Right lobe of liver (tissue), 6 donors: ENCODE measurements at regions not wholly inside any gene's neighbourhood (a gene's known extent, or its start where the extent isn't known, plus 50 kb on each side); places are given as distances from the start of the nearest gene placed in this dataset.

ENCODE experiments used
- ATAC-seq, 4 donors: fragments of 200-7000 bp; cut with Tn5 transposase; one replicate each; pipeline ENCODE4 v1.9.1; 2020; ENCODE audit warnings: mild to moderate bottlenecking in 4 of 4, moderate library complexity in 4 of 4
- DNase-seq, 3 donors: peaks; one replicate each; pipeline ENCODE4 v3.0.0-alpha.2; 2020
- H3K27ac ChIP-seq, 3 donors: fragments of 200-600 bp; one replicate each; pipeline ENCODE4 v1.8.0; 2022
- H3K27me3 ChIP-seq, 2 donors: fragments of 200-600 bp; one replicate each; pipeline ENCODE4 v1.8.0; 2022
- H3K36me3 ChIP-seq, 4 donors: fragments of 200-600 bp; sonication (generic) in 1 of 4; one replicate each; pipeline versions ENCODE4 v1.5.1 to v1.8.0; 2017 to 2022; ENCODE audit warnings: control low read depth in 1 of 4
- H3K4me1 ChIP-seq, 4 donors: fragments of 200-600 bp; sonication (generic) in 1 of 4; one replicate each; pipeline versions ENCODE4 v1.5.1 to v1.8.0; 2017 to 2022; ENCODE audit warnings: control low read depth in 1 of 4
- H3K4me3 ChIP-seq, 3 donors: fragments of 200-600 bp; one replicate each; pipeline ENCODE4 v1.8.0; 2022
- H3K9me3 ChIP-seq, 4 donors: fragments of 200-600 bp; sonication (generic) in 1 of 4; one replicate each; pipeline versions ENCODE4 v1.5.1 to v1.8.0; 2017 to 2022; ENCODE audit warnings: control low read depth in 1 of 4
- POLR2A ChIP-seq: fragments of 450-650 bp; IDR thresholded peaks from one replicate; pipeline ENCODE4 v1.6.1; 2017; ENCODE audit warnings: antibody characterized with exemption, mild to moderate bottlenecking
- WGBS: methylation state at CpG from one replicate; pipeline ENCODE4 v1.1.6; 2018; ENCODE audit warnings: low coverage, low lambda C conversion rate; ENCODE audit not compliant: insufficient coverage; ENCODE audit errors: missing lambda C conversion rate; 5-methylcytosine and 5-hydroxymethylcytosine counted together
- intact Hi-C, 2 donors: fragments of 100-400 bp; cut with DNase I; formaldehyde crosslinking; loops; one replicate each; pipeline versions ENCODE4 v1.11.2 to v1.14.1; 2022
- TF ChIP-seq, protein P1 (sequence below), 4 donors: fragments of 200-600 bp in 3 of 4; fragments of 450-650 bp in 1 of 4; IDR thresholded peaks; one replicate each; pipeline versions ENCODE4 v1.5.1 to v1.8.0; 2016 to 2022; ENCODE audit warnings: antibody characterized with exemption in 4 of 4, mild to moderate bottlenecking in 2 of 4
- donor health status: DM: no; HTN: yes; CAD: no.
- donor health status: DM: no; HTN: no; CAD: no.
- donor health status: DM: no; HTN: no; CAD: no.
- donor health status: DM: no; HTN: yes; CAD: no.
- donor health status: DM: no; HTN: yes; CAD: no.

DNA sequence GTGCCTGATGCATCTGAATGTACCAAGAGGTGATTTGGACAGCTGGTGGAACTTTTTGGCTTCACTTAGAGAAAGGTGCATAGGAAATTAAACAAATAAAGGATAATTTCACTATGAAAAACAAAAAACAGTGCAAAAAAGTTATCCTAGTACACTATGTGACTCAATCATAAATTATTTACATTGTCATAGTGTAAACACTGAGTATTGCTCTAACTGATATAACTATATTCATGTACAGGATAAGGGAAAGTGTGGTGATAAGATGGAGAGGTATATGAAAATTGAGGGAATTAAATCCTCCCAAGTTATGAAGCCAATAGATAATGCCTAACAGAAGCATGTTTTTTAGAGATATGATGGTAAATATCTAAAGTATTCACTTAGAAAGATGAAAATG, 50.2 kb upstream of the CPNE4 start:
- no peaks in the 10 kb centered on the region for H3K36me3 ChIP-seq
- no peaks in the 10 kb centered on the region for H3K4me1 ChIP-seq
- no peaks in the 10 kb centered on the region for H3K27me3 ChIP-seq
- ATAC-seq (no peak), DNase-seq (no peak)
- intact Hi-C loops: no loop called here
- TF ChIP-seq, protein P1, sequence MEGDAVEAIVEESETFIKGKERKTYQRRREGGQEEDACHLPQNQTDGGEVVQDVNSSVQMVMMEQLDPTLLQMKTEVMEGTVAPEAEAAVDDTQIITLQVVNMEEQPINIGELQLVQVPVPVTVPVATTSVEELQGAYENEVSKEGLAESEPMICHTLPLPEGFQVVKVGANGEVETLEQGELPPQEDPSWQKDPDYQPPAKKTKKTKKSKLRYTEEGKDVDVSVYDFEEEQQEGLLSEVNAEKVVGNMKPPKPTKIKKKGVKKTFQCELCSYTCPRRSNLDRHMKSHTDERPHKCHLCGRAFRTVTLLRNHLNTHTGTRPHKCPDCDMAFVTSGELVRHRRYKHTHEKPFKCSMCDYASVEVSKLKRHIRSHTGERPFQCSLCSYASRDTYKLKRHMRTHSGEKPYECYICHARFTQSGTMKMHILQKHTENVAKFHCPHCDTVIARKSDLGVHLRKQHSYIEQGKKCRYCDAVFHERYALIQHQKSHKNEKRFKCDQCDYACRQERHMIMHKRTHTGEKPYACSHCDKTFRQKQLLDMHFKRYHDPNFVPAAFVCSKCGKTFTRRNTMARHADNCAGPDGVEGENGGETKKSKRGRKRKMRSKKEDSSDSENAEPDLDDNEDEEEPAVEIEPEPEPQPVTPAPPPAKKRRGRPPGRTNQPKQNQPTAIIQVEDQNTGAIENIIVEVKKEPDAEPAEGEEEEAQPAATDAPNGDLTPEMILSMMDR (IDR thresholded peaks at IDR 0.05): no peak
- TF ChIP-seq POLR2A: no peak
- H3K27ac ChIP-seq: no peak overlapping the region
- no peaks in the 10 kb centered on the region for H3K9me3 ChIP-seq
- no peak overlapping the region for H3K4me3 ChIP-seq

GRCh38 chr3:132087356-132087755, 52.5 kb upstream of the CPNE4 start:
- no peaks in the 10 kb centered on the region for H3K27me3 ChIP-seq
- 11% methylated on average over 1 of the region's 1 CpG for WGBS
- H3K36me3 ChIP-seq: no peaks in the 10 kb centered on the region
- no peak for ATAC-seq
- intact Hi-C loops: no loop called here
- no peak overlapping the region for H3K4me3 ChIP-seq
- H3K9me3 ChIP-seq: no peaks in the 10 kb centered on the region
- no peaks in the 10 kb centered on the region for H3K4me1 ChIP-seq
- TF ChIP-seq POLR2A: no peak
- TF ChIP-seq, protein P1 (IDR thresholded peaks at IDR 0.05): no peak
- no peak for DNase-seq
- H3K27ac ChIP-seq: no peak overlapping the region

DNA sequence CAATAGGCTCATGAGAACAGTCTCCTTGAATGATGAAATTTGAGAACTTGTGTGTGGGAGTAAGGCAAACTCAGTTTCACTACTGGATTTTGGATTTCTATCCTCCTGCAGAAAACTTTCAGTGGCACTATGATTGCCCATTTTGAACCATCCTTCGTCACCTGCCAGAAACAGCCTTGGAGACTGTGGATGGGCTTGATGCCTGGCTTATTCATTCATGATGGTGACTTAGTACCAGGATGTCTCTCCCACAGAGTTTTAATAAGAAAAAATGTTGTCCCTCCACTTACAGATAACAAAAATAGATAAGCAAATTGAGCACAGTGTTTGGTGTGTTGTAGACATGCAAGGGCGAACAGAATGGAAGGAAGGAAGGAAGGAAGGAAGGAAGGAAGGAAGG, 53.5 kb upstream of the CPNE4 start:
- H3K4me3 ChIP-seq: no peak overlapping the region
- no peak overlapping the region for H3K27ac ChIP-seq
- ATAC-seq (no peak), DNase-seq (no peak)
- TF ChIP-seq, protein P1 (IDR thresholded peaks at IDR 0.05): no peak
- TF ChIP-seq POLR2A: no peak
- 65% methylated on average over 2 of the region's 2 CpGs for WGBS
- no peaks in the 10 kb centered on the region for H3K9me3 ChIP-seq
- intact Hi-C loops: no loop called here
- H3K36me3 ChIP-seq: no peaks in the 10 kb centered on the region
- H3K27me3 ChIP-seq: no peaks in the 10 kb centered on the region
- no peaks in the 10 kb centered on the region for H3K4me1 ChIP-seq

- DNase-seq (no peak), ATAC-seq (no peak)
- H3K27ac ChIP-seq: no peak overlapping the region
- H3K27me3 ChIP-seq: no peaks in the 10 kb centered on the region
- H3K36me3 ChIP-seq: no peaks in the 10 kb centered on the region
- intact Hi-C loops: no loop called here
- TF ChIP-seq, protein P1 (IDR thresholded peaks at IDR 0.05): no peak
- no peak for TF ChIP-seq POLR2A
- 40% methylated on average over 1 of the region's 2 CpGs for WGBS
- H3K4me3 ChIP-seq: no peak overlapping the region
- no peaks in the 10 kb centered on the region for H3K4me1 ChIP-seq
- no peaks in the 10 kb centered on the region for H3K9me3 ChIP-seq
Measured at GRCh38 chr3:132090921-132091320, 56.1 kb upstream of the CPNE4 start.

- TF ChIP-seq POLR2A: no peak
- TF ChIP-seq, protein P1 (IDR thresholded peaks at IDR 0.05): no peak
- intact Hi-C loops: no loop called here
- 50% methylated on average over 1 of the region's 1 CpG for WGBS
Measured at GRCh38 chr3:132116601-132117000, 81.8 kb upstream of the CPNE4 start.

More at GRCh38 chr3:132116601-132117000, 81.8 kb upstream of the CPNE4 start:
- H3K27ac ChIP-seq: no peak overlapping the region
- ATAC-seq (no peak), DNase-seq (no peak)
- no peaks in the 10 kb centered on the region for H3K27me3 ChIP-seq
- no peaks in the 10 kb centered on the region for H3K9me3 ChIP-seq
- H3K36me3 ChIP-seq: no peaks in the 10 kb centered on the region
- no peak overlapping the region for H3K4me3 ChIP-seq
- no peaks in the 10 kb centered on the region for H3K4me1 ChIP-seq
